WTC11 (cell line): ENCODE measurements at regions not wholly inside any gene's neighbourhood (a gene's known extent, or its start where the extent isn't known, plus 50 kb on each side); places are given as distances from the start of the nearest gene placed in this dataset.

Experiments used
- ATAC-seq: fragments of 200-7000 bp; cut with Tn5 transposase; 2 replicates; pipeline ENCODE4 v1.10.0; 2021; ENCODE audit warnings: mild to moderate bottlenecking, moderate library complexity
- CTCF ChIA-PET: fragments of 300-600 bp; sonication (Branson Sonifier 250); formaldehyde crosslinking; loops from one replicate; lab custom pipeline; 2021; ENCODE audit warnings: antibody characterized with exemption; lab: Charles Lee
- POLR2A ChIA-PET: fragments of 350-600 bp; sonication (Branson Sonifier 250); formaldehyde crosslinking; loops from one replicate; lab custom pipeline; 2021; ENCODE audit warnings: antibody characterized with exemption; lab: Charles Lee
- DNase-seq: peaks from one replicate; pipeline ENCODE4 v3.0.0; 2021; ENCODE audit warnings: low spot score
- H3K27ac Mint-ChIP-seq: 2 replicates; pipeline ENCODE4 v1.8.0; 2021; ENCODE audit warnings: mixed read lengths
- H3K27me3 Mint-ChIP-seq: 2 replicates; pipeline ENCODE4 v1.8.0; 2021; ENCODE audit warnings: low read depth, mild to moderate bottlenecking, moderate library complexity, mixed read lengths
- H3K36me3 Mint-ChIP-seq: 2 replicates; pipeline ENCODE4 v1.8.0; 2021; ENCODE audit warnings: mixed read lengths
- H3K4me1 Mint-ChIP-seq: 2 replicates; pipeline ENCODE4 v1.8.0; 2022; ENCODE audit warnings: mixed read lengths
- H3K4me3 Mint-ChIP-seq: 2 replicates; pipeline ENCODE4 v1.8.0; 2021; ENCODE audit warnings: mild to moderate bottlenecking, moderate library complexity, mixed read lengths
- H3K9me3 Mint-ChIP-seq: 2 replicates; pipeline ENCODE4 v1.8.0; 2021; ENCODE audit warnings: mixed read lengths
- ESRRA ChIP-seq: sonication (generic); formaldehyde crosslinking; IDR thresholded peaks from 2 replicates; pipeline ENCODE4 v1.8.1; 2022; ENCODE audit warnings: mild to moderate bottlenecking, missing genetic modification reagents, borderline replicate concordance
- ETV6 ChIP-seq: sonication (generic); formaldehyde crosslinking; IDR thresholded peaks from 2 replicates; pipeline ENCODE4 v1.8.1; 2022; ENCODE audit warnings: mild to moderate bottlenecking, missing genetic modification reagents
- FOXK1 ChIP-seq: sonication (generic); formaldehyde crosslinking; IDR thresholded peaks from 2 replicates; pipeline ENCODE4 v1.8.0; 2022; ENCODE audit warnings: mild to moderate bottlenecking, moderate library complexity, missing genetic modification reagents
- GRHL2 ChIP-seq: fragments of 250-450 bp; sonication (Bioruptor Pico); IDR thresholded peaks from 2 replicates; pipeline ENCODE4 v1.8.0; 2022; ENCODE audit warnings: mild to moderate bottlenecking, moderate library complexity; ENCODE audit not compliant: insufficient replicate concordance, severe bottlenecking
- IRF2 ChIP-seq: sonication (generic); formaldehyde crosslinking; IDR thresholded peaks from 2 replicates; pipeline ENCODE4 v1.8.0; 2022; ENCODE audit warnings: low read depth, missing genetic modification reagents, borderline replicate concordance
- NFATC4 ChIP-seq: fragments of 250-450 bp; sonication (Bioruptor Pico); IDR thresholded peaks from 2 replicates; pipeline ENCODE4 v1.9.0; 2021; ENCODE audit warnings: mild to moderate bottlenecking
- NFE2L1 ChIP-seq: sonication (generic); formaldehyde crosslinking; IDR thresholded peaks from 2 replicates; pipeline ENCODE4 v1.8.1; 2023; ENCODE audit warnings: missing genetic modification reagents
- NFYB ChIP-seq: sonication (generic); formaldehyde crosslinking; conservative IDR thresholded peaks from 2 replicates; pipeline ENCODE4 v1.8.0; 2022; ENCODE audit warnings: low read depth, missing genetic modification reagents
- NR2C2 ChIP-seq: sonication (generic); formaldehyde crosslinking; IDR thresholded peaks from 2 replicates; pipeline ENCODE4 v1.8.0; 2022; ENCODE audit warnings: mild to moderate bottlenecking, missing genetic modification reagents
- NR3C1 ChIP-seq: sonication (generic); formaldehyde crosslinking; conservative IDR thresholded peaks from 2 replicates; pipeline ENCODE4 v1.8.1; 2023; ENCODE audit warnings: low read depth, mild to moderate bottlenecking, missing genetic modification reagents
- OVOL2 ChIP-seq: fragments of 250-450 bp; sonication (Bioruptor Pico); IDR thresholded peaks from 2 replicates; pipeline ENCODE4 v1.9.0; 2021; ENCODE audit warnings: mild to moderate bottlenecking, borderline replicate concordance
- PRRX2 ChIP-seq: fragments of 250-450 bp; sonication (Bioruptor Pico); IDR thresholded peaks from 2 replicates; pipeline ENCODE4 v1.8.0; 2021; ENCODE audit warnings: mild to moderate bottlenecking
- SMAD3 ChIP-seq: sonication (generic); formaldehyde crosslinking; IDR thresholded peaks from 2 replicates; pipeline ENCODE4 v1.8.0; 2022; ENCODE audit warnings: missing genetic modification reagents, mild to moderate bottlenecking, borderline replicate concordance
- SMAD4 ChIP-seq: sonication (generic); formaldehyde crosslinking; IDR thresholded peaks from 2 replicates; pipeline ENCODE4 v1.8.0; 2022; ENCODE audit warnings: mild to moderate bottlenecking, missing genetic modification reagents
- TEAD1 ChIP-seq: sonication (generic); formaldehyde crosslinking; IDR thresholded peaks from 2 replicates; pipeline ENCODE4 v1.8.0; 2022; ENCODE audit warnings: mild to moderate bottlenecking, missing genetic modification reagents
- ZNF232 ChIP-seq: sonication (generic); formaldehyde crosslinking; IDR thresholded peaks from 2 replicates; pipeline ENCODE4 v1.8.0; 2022; ENCODE audit warnings: mild to moderate bottlenecking, missing genetic modification reagents
- ZNF671 ChIP-seq: fragments of 250-450 bp; sonication (Bioruptor Pico); IDR thresholded peaks from 2 replicates; pipeline ENCODE4 v1.8.0; 2021; ENCODE audit warnings: mild to moderate bottlenecking
- TF ChIP-seq, protein P1 (sequence below): fragments of 250-450 bp; sonication (Bioruptor Pico); IDR thresholded peaks from 2 replicates; pipeline ENCODE4 v1.9.0; 2021; ENCODE audit warnings: moderate library complexity, mild to moderate bottlenecking, inconsistent platforms, borderline replicate concordance
- TF ChIP-seq, protein P2 (sequence below): sonication (generic); formaldehyde crosslinking; IDR thresholded peaks from 2 replicates; pipeline ENCODE4 v1.8.0; 2022; ENCODE audit warnings: mild to moderate bottlenecking, missing genetic modification reagents
- TF ChIP-seq, protein P3 (sequence below): sonication (generic); formaldehyde crosslinking; IDR thresholded peaks from 2 replicates; pipeline ENCODE4 v1.8.1; 2023; ENCODE audit warnings: mild to moderate bottlenecking, missing genetic modification reagents
- TF ChIP-seq, protein P4 (sequence below): fragments of 250-450 bp; sonication (Bioruptor Pico); IDR thresholded peaks from 2 replicates; pipeline ENCODE4 v1.9.0; 2021; ENCODE audit warnings: mild to moderate bottlenecking
- TF ChIP-seq, protein P5 (sequence below): fragments of 250-450 bp; sonication (Bioruptor Pico); IDR thresholded peaks from 2 replicates; pipeline ENCODE4 v1.8.0; 2021; ENCODE audit warnings: mild to moderate bottlenecking
- TF ChIP-seq, protein P6 (sequence below): sonication (generic); formaldehyde crosslinking; IDR thresholded peaks from 2 replicates; pipeline ENCODE4 v1.8.0; 2023; ENCODE audit warnings: missing genetic modification reagents
- TF ChIP-seq, protein P7 (sequence below): sonication (generic); formaldehyde crosslinking; IDR thresholded peaks from 2 replicates; pipeline ENCODE4 v1.8.1; 2022; ENCODE audit warnings: mild to moderate bottlenecking, moderate library complexity, missing genetic modification reagents
- TF ChIP-seq, protein P8 (sequence below): sonication (generic); formaldehyde crosslinking; IDR thresholded peaks from 2 replicates; pipeline ENCODE4 v1.8.1; 2023; ENCODE audit warnings: mild to moderate bottlenecking, missing genetic modification reagents, moderate library complexity
- TF ChIP-seq, protein P9 (sequence below): sonication (generic); formaldehyde crosslinking; IDR thresholded peaks from 2 replicates; pipeline ENCODE4 v1.8.0; 2022; ENCODE audit warnings: mild to moderate bottlenecking, missing genetic modification reagents

DNA sequence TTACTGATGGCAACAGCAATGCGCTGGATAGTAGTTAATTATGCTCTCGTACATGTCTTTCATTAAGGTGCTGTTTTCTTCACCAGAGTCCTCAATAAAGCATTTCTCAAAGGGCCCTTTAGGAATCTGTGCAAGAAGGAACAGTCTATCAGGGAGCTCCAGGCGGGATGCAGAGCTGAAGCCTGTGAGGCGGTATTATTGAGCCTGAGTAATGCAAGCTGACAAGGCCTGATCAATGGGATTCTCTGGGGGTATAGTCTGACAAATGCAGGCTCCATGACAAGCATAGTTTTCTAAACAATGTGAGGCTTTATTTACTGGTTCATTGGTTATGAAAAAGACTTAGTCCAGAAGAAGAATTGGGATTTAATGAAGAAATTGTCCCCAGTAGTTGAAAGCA is 530.9 kb upstream of the CBLB start:
- no peak for DNase-seq
- POLR2A ChIA-PET, result no interaction called here
- Mint-ChIP-seq H3K9me3 (no peaks in the 10 kb centered on the region), H3K27ac (no peak overlapping the region), H3K4me1 (peaks cover 41% of the 10 kb centered on the region), H3K27me3 (no peaks in the 10 kb centered on the region), H3K4me3 (no peak overlapping the region), H3K36me3 (no peaks in the 10 kb centered on the region)
- TF ChIP-seq NFATC4 (no peak), PRRX2 (CRISPR knock-in tag) (no peak), NFE2L1 (CRISPR knock-in tag) (no peak), OVOL2 (CRISPR knock-in tag) (no peak), ZNF671 (CRISPR knock-in tag) (no peak), ZNF232 (CRISPR knock-in tag) (no peak), GRHL2 (no peak), ESRRA (CRISPR knock-in tag) (no peak), FOXK1 (CRISPR knock-in tag) (no peak), TEAD1 (CRISPR knock-in tag) (no peak), SMAD4 (CRISPR knock-in tag) (no peak), NFYB (CRISPR knock-in tag) (no peak), SMAD3 (no peak)
- TF ChIP-seq, protein P1, sequence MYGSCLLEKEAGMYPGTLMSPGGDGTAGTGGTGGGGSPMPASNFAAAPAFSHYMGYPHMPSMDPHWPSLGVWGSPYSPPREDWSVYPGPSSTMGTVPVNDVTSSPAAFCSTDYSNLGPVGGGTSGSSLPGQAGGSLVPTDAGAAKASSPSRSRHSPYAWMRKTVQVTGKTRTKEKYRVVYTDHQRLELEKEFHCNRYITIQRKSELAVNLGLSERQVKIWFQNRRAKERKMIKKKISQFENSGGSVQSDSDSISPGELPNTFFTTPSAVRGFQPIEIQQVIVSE (CRISPR knock-in tag), result no peak
- TF ChIP-seq, protein P2, sequence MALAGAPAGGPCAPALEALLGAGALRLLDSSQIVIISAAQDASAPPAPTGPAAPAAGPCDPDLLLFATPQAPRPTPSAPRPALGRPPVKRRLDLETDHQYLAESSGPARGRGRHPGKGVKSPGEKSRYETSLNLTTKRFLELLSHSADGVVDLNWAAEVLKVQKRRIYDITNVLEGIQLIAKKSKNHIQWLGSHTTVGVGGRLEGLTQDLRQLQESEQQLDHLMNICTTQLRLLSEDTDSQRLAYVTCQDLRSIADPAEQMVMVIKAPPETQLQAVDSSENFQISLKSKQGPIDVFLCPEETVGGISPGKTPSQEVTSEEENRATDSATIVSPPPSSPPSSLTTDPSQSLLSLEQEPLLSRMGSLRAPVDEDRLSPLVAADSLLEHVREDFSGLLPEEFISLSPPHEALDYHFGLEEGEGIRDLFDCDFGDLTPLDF (CRISPR knock-in tag), result no peak
- TF ChIP-seq, protein P3, sequence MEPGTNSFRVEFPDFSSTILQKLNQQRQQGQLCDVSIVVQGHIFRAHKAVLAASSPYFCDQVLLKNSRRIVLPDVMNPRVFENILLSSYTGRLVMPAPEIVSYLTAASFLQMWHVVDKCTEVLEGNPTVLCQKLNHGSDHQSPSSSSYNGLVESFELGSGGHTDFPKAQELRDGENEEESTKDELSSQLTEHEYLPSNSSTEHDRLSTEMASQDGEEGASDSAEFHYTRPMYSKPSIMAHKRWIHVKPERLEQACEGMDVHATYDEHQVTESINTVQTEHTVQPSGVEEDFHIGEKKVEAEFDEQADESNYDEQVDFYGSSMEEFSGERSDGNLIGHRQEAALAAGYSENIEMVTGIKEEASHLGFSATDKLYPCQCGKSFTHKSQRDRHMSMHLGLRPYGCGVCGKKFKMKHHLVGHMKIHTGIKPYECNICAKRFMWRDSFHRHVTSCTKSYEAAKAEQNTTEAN (CRISPR knock-in tag), result no peak
- TF ChIP-seq, protein P4, sequence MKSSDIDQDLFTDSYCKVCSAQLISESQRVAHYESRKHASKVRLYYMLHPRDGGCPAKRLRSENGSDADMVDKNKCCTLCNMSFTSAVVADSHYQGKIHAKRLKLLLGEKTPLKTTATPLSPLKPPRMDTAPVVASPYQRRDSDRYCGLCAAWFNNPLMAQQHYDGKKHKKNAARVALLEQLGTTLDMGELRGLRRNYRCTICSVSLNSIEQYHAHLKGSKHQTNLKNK (CRISPR knock-in tag), result no peak
- TF ChIP-seq, protein P5, sequence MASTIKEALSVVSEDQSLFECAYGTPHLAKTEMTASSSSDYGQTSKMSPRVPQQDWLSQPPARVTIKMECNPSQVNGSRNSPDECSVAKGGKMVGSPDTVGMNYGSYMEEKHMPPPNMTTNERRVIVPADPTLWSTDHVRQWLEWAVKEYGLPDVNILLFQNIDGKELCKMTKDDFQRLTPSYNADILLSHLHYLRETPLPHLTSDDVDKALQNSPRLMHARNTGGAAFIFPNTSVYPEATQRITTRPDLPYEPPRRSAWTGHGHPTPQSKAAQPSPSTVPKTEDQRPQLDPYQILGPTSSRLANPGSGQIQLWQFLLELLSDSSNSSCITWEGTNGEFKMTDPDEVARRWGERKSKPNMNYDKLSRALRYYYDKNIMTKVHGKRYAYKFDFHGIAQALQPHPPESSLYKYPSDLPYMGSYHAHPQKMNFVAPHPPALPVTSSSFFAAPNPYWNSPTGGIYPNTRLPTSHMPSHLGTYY, result no peak
- ATAC-seq, result no peak
- CTCF ChIA-PET, result no interaction called here

DNA sequence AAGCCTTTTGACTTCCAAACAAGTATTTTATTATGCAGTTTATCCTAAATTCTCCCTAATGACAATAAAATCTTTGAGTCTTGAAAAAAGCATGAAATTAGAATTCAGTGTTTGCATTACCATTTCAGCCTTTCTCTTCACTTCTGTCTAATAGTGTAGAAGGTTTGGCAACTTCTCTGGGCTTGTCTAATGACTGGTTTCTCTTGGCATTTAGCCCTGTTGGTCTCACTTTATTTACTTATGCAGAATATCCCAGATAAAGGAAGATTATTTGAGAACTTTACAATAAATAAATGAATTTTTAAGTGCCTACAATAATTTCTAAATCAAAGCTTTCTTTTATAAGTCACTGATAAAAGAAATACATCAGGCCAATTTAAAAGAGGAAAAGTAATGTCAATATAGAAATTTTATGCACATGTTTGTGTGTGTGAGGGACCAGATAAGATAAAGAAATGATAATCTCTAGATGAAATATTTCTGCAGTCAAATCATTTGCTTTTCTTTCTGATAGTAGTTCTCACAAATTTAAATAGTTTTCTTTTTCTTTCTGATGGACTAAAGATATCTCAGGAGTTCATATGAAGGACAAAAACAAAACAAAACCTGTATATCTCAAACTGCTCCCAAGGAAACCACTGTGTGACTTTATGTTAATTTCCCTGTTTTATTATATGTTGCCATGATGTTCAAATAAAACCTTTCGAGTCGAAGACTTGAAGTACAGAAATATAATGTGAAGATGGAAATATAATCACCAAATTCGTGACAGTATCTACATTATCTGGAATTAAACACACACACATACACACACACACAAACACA is 533.1 kb upstream of the CBLB start:
- no peak for DNase-seq
- Mint-ChIP-seq H3K4me1 (peaks cover 26% of the 10 kb centered on the region), H3K9me3 (no peaks in the 10 kb centered on the region), H3K27me3 (no peaks in the 10 kb centered on the region), H3K4me3 (no peak overlapping the region), H3K36me3 (no peaks in the 10 kb centered on the region), H3K27ac (no peak overlapping the region; the same call in 1 of the 2 replicates)
- POLR2A ChIA-PET, result no interaction called here
- CTCF ChIA-PET, result no interaction called here
- no peak for ATAC-seq
- TF ChIP-seq, protein P6, sequence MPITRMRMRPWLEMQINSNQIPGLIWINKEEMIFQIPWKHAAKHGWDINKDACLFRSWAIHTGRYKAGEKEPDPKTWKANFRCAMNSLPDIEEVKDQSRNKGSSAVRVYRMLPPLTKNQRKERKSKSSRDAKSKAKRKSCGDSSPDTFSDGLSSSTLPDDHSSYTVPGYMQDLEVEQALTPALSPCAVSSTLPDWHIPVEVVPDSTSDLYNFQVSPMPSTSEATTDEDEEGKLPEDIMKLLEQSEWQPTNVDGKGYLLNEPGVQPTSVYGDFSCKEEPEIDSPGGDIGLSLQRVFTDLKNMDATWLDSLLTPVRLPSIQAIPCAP, result no peak
- no peak for TF ChIP-seq ZNF671 (CRISPR knock-in tag)
- TF ChIP-seq GRHL2, result no peak
- TF ChIP-seq TEAD1 (CRISPR knock-in tag), result no peak
- TF ChIP-seq NFE2L1 (CRISPR knock-in tag), result no peak
- TF ChIP-seq, protein P7, sequence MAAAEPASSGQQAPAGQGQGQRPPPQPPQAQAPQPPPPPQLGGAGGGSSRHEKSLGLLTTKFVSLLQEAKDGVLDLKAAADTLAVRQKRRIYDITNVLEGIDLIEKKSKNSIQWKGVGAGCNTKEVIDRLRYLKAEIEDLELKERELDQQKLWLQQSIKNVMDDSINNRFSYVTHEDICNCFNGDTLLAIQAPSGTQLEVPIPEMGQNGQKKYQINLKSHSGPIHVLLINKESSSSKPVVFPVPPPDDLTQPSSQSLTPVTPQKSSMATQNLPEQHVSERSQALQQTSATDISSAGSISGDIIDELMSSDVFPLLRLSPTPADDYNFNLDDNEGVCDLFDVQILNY (CRISPR knock-in tag), result no peak
- TF ChIP-seq, protein P8, sequence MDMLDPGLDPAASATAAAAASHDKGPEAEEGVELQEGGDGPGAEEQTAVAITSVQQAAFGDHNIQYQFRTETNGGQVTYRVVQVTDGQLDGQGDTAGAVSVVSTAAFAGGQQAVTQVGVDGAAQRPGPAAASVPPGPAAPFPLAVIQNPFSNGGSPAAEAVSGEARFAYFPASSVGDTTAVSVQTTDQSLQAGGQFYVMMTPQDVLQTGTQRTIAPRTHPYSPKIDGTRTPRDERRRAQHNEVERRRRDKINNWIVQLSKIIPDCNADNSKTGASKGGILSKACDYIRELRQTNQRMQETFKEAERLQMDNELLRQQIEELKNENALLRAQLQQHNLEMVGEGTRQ (CRISPR knock-in tag), result no peak
- no peak for TF ChIP-seq ETV6
- no peak for TF ChIP-seq NR2C2 (CRISPR knock-in tag)
- no peak for TF ChIP-seq NR3C1 (CRISPR knock-in tag)
- TF ChIP-seq, protein P9, sequence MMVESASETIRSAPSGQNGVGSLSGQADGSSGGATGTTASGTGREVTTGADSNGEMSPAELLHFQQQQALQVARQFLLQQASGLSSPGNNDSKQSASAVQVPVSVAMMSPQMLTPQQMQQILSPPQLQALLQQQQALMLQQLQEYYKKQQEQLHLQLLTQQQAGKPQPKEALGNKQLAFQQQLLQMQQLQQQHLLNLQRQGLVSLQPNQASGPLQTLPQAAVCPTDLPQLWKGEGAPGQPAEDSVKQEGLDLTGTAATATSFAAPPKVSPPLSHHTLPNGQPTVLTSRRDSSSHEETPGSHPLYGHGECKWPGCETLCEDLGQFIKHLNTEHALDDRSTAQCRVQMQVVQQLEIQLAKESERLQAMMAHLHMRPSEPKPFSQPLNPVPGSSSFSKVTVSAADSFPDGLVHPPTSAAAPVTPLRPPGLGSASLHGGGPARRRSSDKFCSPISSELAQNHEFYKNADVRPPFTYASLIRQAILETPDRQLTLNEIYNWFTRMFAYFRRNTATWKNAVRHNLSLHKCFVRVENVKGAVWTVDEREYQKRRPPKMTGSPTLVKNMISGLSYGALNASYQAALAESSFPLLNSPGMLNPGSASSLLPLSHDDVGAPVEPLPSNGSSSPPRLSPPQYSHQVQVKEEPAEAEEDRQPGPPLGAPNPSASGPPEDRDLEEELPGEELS (CRISPR knock-in tag), result no peak
- no peak for TF ChIP-seq IRF2
